Hepatocyte (in vitro differentiated cells): ENCODE measurements at regions not wholly inside any gene's neighbourhood (a gene's known extent, or its start where the extent isn't known, plus 50 kb on each side); places are given as distances from the start of the nearest gene placed in this dataset.

Experiments used
- CTCF ChIP-seq: fragments of 200-600 bp; sonication (generic); IDR thresholded peaks from 2 replicates; pipeline ENCODE4 v1.5.1; 2016; ENCODE audit warnings: antibody characterized with exemption, mild to moderate bottlenecking; ENCODE audit not compliant: poor library complexity
- EZH2 ChIP-seq: fragments of 200-600 bp; sonication (generic); IDR thresholded peaks from 2 replicates; pipeline ENCODE4 v1.6.1; 2016; ENCODE audit warnings: antibody characterized with exemption, mild to moderate bottlenecking, borderline replicate concordance

- TF ChIP-seq CTCF (no peak), EZH2 (no peak)
These were observed 424.3 kb upstream of the ACVR2A start for GRCh38 chr2:147420517-147420916.
